H1 (cell line): ENCODE measurements at regions not wholly inside any gene's neighbourhood (a gene's known extent, or its start where the extent isn't known, plus 50 kb on each side); places are given as distances from the start of the nearest gene placed in this dataset.

Experiments
- CTCF ChIA-PET: fragments of 300-600 bp; sonication (Branson Sonifier 250); formaldehyde crosslinking; loops from one replicate; lab custom pipeline; 2021; ENCODE audit not compliant: partially characterized antibody; lab: Charles Lee
- POLR2A ChIA-PET: fragments of 300-600 bp; sonication (Branson Sonifier 250); formaldehyde crosslinking; loops from one replicate; lab custom pipeline; 2021; ENCODE audit warnings: inconsistent platforms; ENCODE audit not compliant: partially characterized antibody; lab: Charles Lee
- DNase-seq, 2 experiments: peaks; one replicate each; pipeline versions ENCODE4 v3.0.0 to v3.0.0-alpha.2; 2010 to 2022; ENCODE audit warnings: low spot score in 2 of 2, low read depth in 1 of 2, mixed read lengths in 1 of 2
- FAIRE-seq: peaks from 2 replicates; lab custom pipeline; 2011; peaks lifted over from hg19 to GRCh38; lab: Jason Lieb, UNC
- H2AFZ ChIP-seq: 2 replicates; pipeline ENCODE4 v1.8.1; 2012; ENCODE audit warnings: low read length, inconsistent platforms
- H2AK5ac ChIP-seq: 2 replicates; pipeline ENCODE4 v1.6.1; 2013; ENCODE audit warnings: low read depth, low read length
- H2BK120ac ChIP-seq: replicated peaks from 2 replicates; pipeline ENCODE3; 2013; ENCODE audit warnings: low read depth, low read length, inconsistent platforms
- H2BK12ac ChIP-seq: 2 replicates; pipeline ENCODE4 v1.6.1; 2013; ENCODE audit warnings: low read depth, low read length
- H2BK15ac ChIP-seq: 2 replicates; pipeline ENCODE4 v1.6.1; 2013; ENCODE audit warnings: low read length
- H2BK20ac ChIP-seq: 2 replicates; pipeline ENCODE4 v1.6.1; 2013; ENCODE audit warnings: low read length
- H2BK5ac ChIP-seq: 2 replicates; pipeline ENCODE4 v1.6.1; 2013; ENCODE audit warnings: low read depth, low read length
- H3K14ac ChIP-seq: 2 replicates; pipeline ENCODE4 v1.6.1; 2013; ENCODE audit warnings: inconsistent platforms; ENCODE audit not compliant: insufficient read length
- H3K18ac ChIP-seq: 2 replicates; pipeline ENCODE4 v1.6.1; 2013; ENCODE audit warnings: low read length; ENCODE audit errors: extremely low read depth
- H3K23ac ChIP-seq: 2 replicates; pipeline ENCODE4 v1.6.1; 2013; ENCODE audit warnings: inconsistent platforms; ENCODE audit not compliant: insufficient read length
- H3K23me2 ChIP-seq: 2 replicates; pipeline ENCODE4 v1.6.1; 2013; ENCODE audit warnings: low read depth, low read length
- H3K27ac ChIP-seq: 2 replicates; pipeline ENCODE4 v1.6.1; 2011; ENCODE audit warnings: low read depth, low read length, inconsistent platforms
- H3K27me3 ChIP-seq, 4 experiments: replicated peaks in 1 of 4; 1 replicate in 1 of 4; 2 replicates in 3 of 4; pipeline versions ENCODE4 v1.6.1 to v1.8.1; 2011 to 2013; ENCODE audit warnings: low read length in 3 of 4, mild to moderate bottlenecking in 3 of 4, inconsistent platforms in 2 of 4, mixed read lengths in 2 of 4, moderate library complexity in 1 of 4; ENCODE audit not compliant: control insufficient read depth in 3 of 4, insufficient read depth in 3 of 4; ENCODE audit errors: extremely low read depth in 1 of 4
- H3K36me3 ChIP-seq, 4 experiments: 2 replicates each; pipeline versions ENCODE4 v1.6.1 to v1.8.1; 2011 to 2013; ENCODE audit warnings: mild to moderate bottlenecking in 4 of 4, low read length in 3 of 4, moderate library complexity in 2 of 4, control low read depth in 1 of 4, inconsistent platforms in 1 of 4; ENCODE audit not compliant: insufficient read depth in 4 of 4, control insufficient read depth in 2 of 4
- H3K4ac ChIP-seq: replicated peaks from 2 replicates; pipeline ENCODE3; 2013; ENCODE audit warnings: low read length, low read depth, mixed read lengths, inconsistent platforms; ENCODE audit not compliant: insufficient read length
- H3K4me1 ChIP-seq, 4 experiments: replicated peaks in 1 of 4; 1 replicate in 1 of 4; 2 replicates in 3 of 4; pipeline versions ENCODE4 v1.6.1 to v1.8.1; 2011 to 2013; ENCODE audit warnings: low read length in 3 of 4, inconsistent platforms in 2 of 4, mixed read lengths in 1 of 4; ENCODE audit not compliant: insufficient read depth in 4 of 4, control insufficient read depth in 3 of 4
- H3K4me2 ChIP-seq, 2 experiments: 2 replicates each; pipeline versions ENCODE4 v1.6.1 to v1.8.1; 2011 to 2013; ENCODE audit warnings: low read depth in 2 of 2, low read length in 2 of 2, control low read depth in 1 of 2, inconsistent platforms in 1 of 2, mild to moderate bottlenecking in 1 of 2; ENCODE audit not compliant: insufficient read depth in 1 of 2
- H3K4me3 ChIP-seq, 4 experiments: fragments of 200-600, 300-600 bp in 1 of 4; sonication (generic), shearing (Covaris generic), sonication (Bioruptor Twin) in 1 of 4; 2 replicates each; pipeline versions ENCODE4 v1.5.1 to v1.8.1; 2011 to 2016; ENCODE audit warnings: low read length in 4 of 4, low read depth in 3 of 4, control low read depth in 2 of 4, inconsistent platforms in 2 of 4, mild to moderate bottlenecking in 2 of 4, mixed read lengths in 1 of 4, moderate library complexity in 1 of 4; ENCODE audit not compliant: insufficient read depth in 2 of 4; ENCODE audit errors: extremely low read depth in 1 of 4
- H3K56ac ChIP-seq: replicated peaks from 2 replicates; pipeline ENCODE3; 2013; ENCODE audit warnings: low read depth, mild to moderate bottlenecking, mixed read lengths, low read length, inconsistent platforms; ENCODE audit not compliant: insufficient read length
- H3K79me1 ChIP-seq: 2 replicates; pipeline ENCODE4 v1.6.1; 2013; ENCODE audit warnings: low read depth, low read length, control low read depth
- H3K79me2 ChIP-seq, 2 experiments: 2 replicates each; pipeline versions ENCODE4 v1.6.1 to v1.8.1; 2012 to 2013; ENCODE audit warnings: low read length in 2 of 2, mild to moderate bottlenecking in 2 of 2, inconsistent platforms in 1 of 2; ENCODE audit not compliant: insufficient read depth in 2 of 2, control insufficient read depth in 1 of 2
- H3K9ac ChIP-seq, 4 experiments: replicated peaks in 1 of 4; 1 replicate in 1 of 4; 2 replicates in 3 of 4; pipeline versions ENCODE4 v1.6.1 to v1.8.1; 2011 to 2013; ENCODE audit warnings: low read depth in 3 of 4, low read length in 3 of 4, control low read depth in 2 of 4, mild to moderate bottlenecking in 2 of 4, moderate library complexity in 2 of 4, inconsistent platforms in 1 of 4; ENCODE audit errors: extremely low read depth in 1 of 4
- H3K9me3 ChIP-seq, 2 experiments: 2 replicates each; pipeline versions ENCODE4 v1.6.1 to v1.8.1; 2012 to 2013; ENCODE audit warnings: mild to moderate bottlenecking in 2 of 2, moderate library complexity in 2 of 2, control low read depth in 1 of 2, inconsistent platforms in 1 of 2, low read depth in 1 of 2, low read length in 1 of 2, mixed read lengths in 1 of 2; ENCODE audit not compliant: insufficient read depth in 2 of 2
- H4K20me1 ChIP-seq, 2 experiments: replicated peaks in 1 of 2; 2 replicates each; pipeline versions ENCODE3 to v1.8.1; 2011 to 2013; ENCODE audit warnings: inconsistent platforms in 2 of 2, low read length in 2 of 2, mild to moderate bottlenecking in 1 of 2; ENCODE audit not compliant: insufficient read depth in 2 of 2, control insufficient read depth in 1 of 2
- H4K5ac ChIP-seq: 2 replicates; pipeline ENCODE4 v1.6.1; 2013; ENCODE audit warnings: low read length, low read depth, mixed read lengths, inconsistent platforms; ENCODE audit not compliant: insufficient read length
- H4K8ac ChIP-seq: 2 replicates; pipeline ENCODE4 v1.8.0; 2013; ENCODE audit warnings: mild to moderate bottlenecking, moderate library complexity, low read length, inconsistent platforms; ENCODE audit not compliant: insufficient read depth; ENCODE audit errors: extremely low read depth
- H4K91ac ChIP-seq: replicated peaks from 2 replicates; pipeline ENCODE3; 2013; ENCODE audit warnings: low read length, mixed read lengths, inconsistent platforms; ENCODE audit not compliant: insufficient read length
- ASH2L ChIP-seq: fragments of 200-600, 300-600 bp; sonication (generic); IDR thresholded peaks from one replicate; pipeline ENCODE4 v1.7.1; 2017; ENCODE audit warnings: low read length
- WGBS, 2 experiments: shearing (Covaris generic) in 1 of 2; methylation state at CpG; one replicate each; pipeline versions ENCODE4 v1.1.6 to v1.1.7; 2013 to 2015; ENCODE audit warnings: low lambda C conversion rate in 2 of 2, mixed read lengths in 2 of 2, inconsistent platforms in 1 of 2, low coverage in 1 of 2, missing lambda C conversion rate in 1 of 2; ENCODE audit not compliant: insufficient replicate concordance in 2 of 2, insufficient coverage in 1 of 2, insufficient read length in 1 of 2; ENCODE audit errors: extremely low coverage in 1 of 2, missing lambda C conversion rate in 1 of 2; 5-methylcytosine and 5-hydroxymethylcytosine counted together

GRCh38 chr4:10179957-10180602, 63.5 kb upstream of the WDR1 start:
- Histone ChIP-seq H3K9ac (no peak overlapping the region), H3K79me2 (no peaks in the 10 kb centered on the region), H2BK20ac (no peak overlapping the region), H2BK12ac (no peak overlapping the region), H3K4me1 (no peaks in the 10 kb centered on the region), H2BK15ac (no peak overlapping the region), H3K4me2 (no peak overlapping the region), H2AFZ (no peak overlapping the region), H3K23me2 (no peaks in the 10 kb centered on the region), H3K9me3 (no peaks in the 10 kb centered on the region; a peak in 1 of 4 replicates), H3K4me3 (no peak overlapping the region), H2BK5ac (no peak overlapping the region), H3K14ac (no peak overlapping the region), H3K27ac (no peak overlapping the region), H3K36me3 (no peaks in the 10 kb centered on the region), H3K18ac (no peak overlapping the region), H3K27me3 (no peaks in the 10 kb centered on the region), H3K79me1 (no peaks in the 10 kb centered on the region), H4K5ac (no peak overlapping the region), H3K4ac (no peak overlapping the region), H3K23ac (no peak overlapping the region), H4K8ac (no peak overlapping the region), H4K91ac (no peak overlapping the region), H4K20me1 (no peaks in the 10 kb centered on the region), H2BK120ac (no peak overlapping the region), H2AK5ac (no peak overlapping the region), H3K56ac (no peak overlapping the region)
- ChIA-PET POLR2A (no interaction called here), CTCF (interaction anchor here (0.8 to 3.9 kb wide), 3 partner anchors 15 to 358 kb away, joined by 3 to 21 read pairs (median 5); no protein-coding TSS in a partner anchor)
- no peak for DNase-seq
- FAIRE-seq = no peak
- WGBS, 2 experiments = 85% methylated on average over 4 of the region's 4 CpGs; no CpG with 5 or more reads in 1 of the 2 experiments
- no peak for TF ChIP-seq ASH2L
